ENCODE measurements at regions not wholly inside any gene's neighbourhood (a gene's known extent, or its start where the extent isn't known, plus 50 kb on each side); places are given as distances from the start of the nearest gene placed in this dataset.

DNA sequence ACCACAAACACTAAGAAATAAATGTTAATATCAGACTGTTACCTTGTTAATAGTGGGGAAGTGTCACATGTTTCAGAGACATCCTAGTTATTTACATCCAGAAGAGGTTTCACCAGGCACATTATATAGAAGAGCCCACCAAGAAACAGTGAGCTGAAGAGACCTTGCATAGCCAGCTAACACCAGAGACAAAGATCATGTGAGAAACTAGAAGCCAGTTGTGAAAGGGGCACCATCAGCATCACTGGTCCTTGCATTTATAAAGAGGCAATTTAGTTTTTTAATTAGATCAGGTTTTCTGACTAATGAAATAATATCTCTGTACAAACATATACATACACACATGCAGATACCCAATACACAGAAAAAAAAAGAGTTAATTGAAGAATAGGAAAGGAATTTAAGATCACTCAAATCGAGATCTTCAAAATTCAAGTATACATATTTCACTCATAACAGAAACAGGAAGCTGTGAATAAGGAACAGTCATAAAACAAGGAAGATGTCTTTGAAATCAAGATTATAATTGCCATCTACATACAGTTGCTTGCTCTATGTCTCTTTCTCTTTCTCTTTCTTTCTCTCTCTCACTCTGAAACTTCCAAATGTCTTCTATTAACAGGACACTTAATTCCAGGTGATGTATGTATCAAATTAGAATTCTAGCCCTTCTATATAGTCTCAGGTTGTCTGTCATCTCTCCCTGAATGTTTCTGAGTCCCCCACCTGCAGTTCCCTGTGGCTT, 348.7 kb downstream of the ETS1 start:
- no peak overlapping the region for H3K27ac ChIP-seq (ENCODE audit: low read depth, low read length)
- H3K27me3 ChIP-seq (ENCODE audit: control insufficient read depth, low read length): no peaks in the 10 kb centered on the region
- H3K4me3 ChIP-seq (ENCODE audit: low read length): peak overlapping the region; percentile 5; the same call in 1 of the 2 replicates
- peak overlapping the region; percentile 44 for H3K4me2 ChIP-seq (ENCODE audit: low read length)
- H3K4me1 ChIP-seq (ENCODE audit: control insufficient read depth, low read length): peaks cover 11% of the 10 kb centered on the region
- H3K9me3 ChIP-seq (ENCODE audit: control insufficient read depth, insufficient read depth, low read length): no peaks in the 10 kb centered on the region
- no peak for TF ChIP-seq EZH2phosphoT487 (IDR thresholded peaks at IDR 0.05; ENCODE audit: borderline replicate concordance, low read length)
- TF ChIP-seq, protein P1, sequence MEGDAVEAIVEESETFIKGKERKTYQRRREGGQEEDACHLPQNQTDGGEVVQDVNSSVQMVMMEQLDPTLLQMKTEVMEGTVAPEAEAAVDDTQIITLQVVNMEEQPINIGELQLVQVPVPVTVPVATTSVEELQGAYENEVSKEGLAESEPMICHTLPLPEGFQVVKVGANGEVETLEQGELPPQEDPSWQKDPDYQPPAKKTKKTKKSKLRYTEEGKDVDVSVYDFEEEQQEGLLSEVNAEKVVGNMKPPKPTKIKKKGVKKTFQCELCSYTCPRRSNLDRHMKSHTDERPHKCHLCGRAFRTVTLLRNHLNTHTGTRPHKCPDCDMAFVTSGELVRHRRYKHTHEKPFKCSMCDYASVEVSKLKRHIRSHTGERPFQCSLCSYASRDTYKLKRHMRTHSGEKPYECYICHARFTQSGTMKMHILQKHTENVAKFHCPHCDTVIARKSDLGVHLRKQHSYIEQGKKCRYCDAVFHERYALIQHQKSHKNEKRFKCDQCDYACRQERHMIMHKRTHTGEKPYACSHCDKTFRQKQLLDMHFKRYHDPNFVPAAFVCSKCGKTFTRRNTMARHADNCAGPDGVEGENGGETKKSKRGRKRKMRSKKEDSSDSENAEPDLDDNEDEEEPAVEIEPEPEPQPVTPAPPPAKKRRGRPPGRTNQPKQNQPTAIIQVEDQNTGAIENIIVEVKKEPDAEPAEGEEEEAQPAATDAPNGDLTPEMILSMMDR (IDR thresholded peaks at IDR 0.05; ENCODE audit: low read depth, low read length, poor library complexity, severe bottlenecking): no peak
- H3K79me2 ChIP-seq (ENCODE audit: control insufficient read depth, low read length): no peaks in the 10 kb centered on the region
- no peaks in the 10 kb centered on the region for H3K9me2 ChIP-seq (replicated peaks; ENCODE audit: control insufficient read depth, low read length)
- no peaks in the 10 kb centered on the region for H3F3A ChIP-seq (ENCODE audit: control insufficient read depth, insufficient read depth)
- no peaks in the 10 kb centered on the region for H4K20me1 ChIP-seq (ENCODE audit: control insufficient read depth, insufficient read depth, low read depth, low read length)
- H3K36me3 ChIP-seq (ENCODE audit: control insufficient read depth, low read length): no peaks in the 10 kb centered on the region

DNA sequence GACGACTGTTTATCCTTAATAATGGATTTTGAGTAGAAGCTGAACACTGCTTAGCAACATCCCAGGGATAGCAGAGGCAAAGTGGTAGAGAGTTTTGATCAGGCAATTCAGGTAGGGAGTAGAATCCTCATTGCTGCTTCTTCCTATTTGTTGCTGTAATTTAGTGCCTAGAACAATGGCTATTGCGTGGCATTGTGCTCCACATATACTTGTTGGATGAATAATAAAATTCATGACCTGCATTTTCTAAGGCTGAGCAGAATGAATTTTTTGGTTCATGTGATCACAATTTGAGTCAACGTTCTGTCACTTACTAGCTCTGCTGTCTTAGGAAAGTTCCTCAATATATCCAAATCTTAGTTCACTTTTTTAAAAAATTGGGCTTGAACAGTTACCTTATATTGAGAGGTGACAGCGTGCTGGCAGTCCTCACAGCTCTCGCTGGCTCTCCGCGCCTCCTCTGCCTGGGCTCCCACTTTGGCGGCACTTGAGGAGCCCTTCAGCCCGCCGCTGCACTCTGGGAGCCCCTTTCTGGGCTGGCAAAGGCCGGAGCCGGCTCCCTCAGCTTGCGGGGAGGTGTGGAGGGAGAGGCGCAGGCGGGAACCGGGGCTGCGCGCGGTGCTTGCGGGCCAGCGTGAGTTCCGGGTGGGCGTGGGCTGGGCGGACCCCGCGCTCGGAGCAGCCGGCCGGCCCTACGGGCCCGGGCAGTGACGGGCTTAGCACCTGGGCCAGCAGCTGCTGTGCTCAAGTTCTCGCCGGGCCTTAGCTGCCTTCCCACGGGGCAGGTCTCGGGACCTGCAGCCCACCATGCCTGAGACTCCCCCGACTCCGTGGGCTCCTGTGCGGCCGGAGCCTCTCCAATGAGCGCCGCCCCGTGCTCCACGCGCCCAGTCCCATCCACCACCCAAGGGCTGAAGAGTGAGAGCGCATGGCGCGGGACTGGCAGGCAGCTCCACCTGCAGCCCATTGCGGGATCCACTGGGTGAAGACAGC, 350.6 kb downstream of the ETS1 start:
- TF ChIP-seq, protein P1 (IDR thresholded peaks at IDR 0.05; ENCODE audit: low read depth, low read length, poor library complexity, severe bottlenecking): no peak
- no peak for TF ChIP-seq EZH2phosphoT487 (IDR thresholded peaks at IDR 0.05; ENCODE audit: borderline replicate concordance, low read length)
- no peak overlapping the region for H3K27ac ChIP-seq (ENCODE audit: low read depth, low read length)
- no peaks in the 10 kb centered on the region for H3K36me3 ChIP-seq (ENCODE audit: control insufficient read depth, low read length)
- H3F3A ChIP-seq (ENCODE audit: control insufficient read depth, insufficient read depth): no peaks in the 10 kb centered on the region
- H3K4me2 ChIP-seq (ENCODE audit: low read length): no peak overlapping the region
- no peak overlapping the region for H3K4me3 ChIP-seq (ENCODE audit: low read length)
- no peaks in the 10 kb centered on the region for H3K79me2 ChIP-seq (ENCODE audit: control insufficient read depth, low read length)
- H3K4me1 ChIP-seq (ENCODE audit: control insufficient read depth, low read length): peaks cover 11% of the 10 kb centered on the region
- no peaks in the 10 kb centered on the region for H3K27me3 ChIP-seq (ENCODE audit: control insufficient read depth, low read length)
- no peaks in the 10 kb centered on the region for H4K20me1 ChIP-seq (ENCODE audit: control insufficient read depth, insufficient read depth, low read depth, low read length)
- H3K9me2 ChIP-seq (replicated peaks; ENCODE audit: control insufficient read depth, low read length): no peaks in the 10 kb centered on the region
- H3K9me3 ChIP-seq (ENCODE audit: control insufficient read depth, insufficient read depth, low read length): no peaks in the 10 kb centered on the region

DNA sequence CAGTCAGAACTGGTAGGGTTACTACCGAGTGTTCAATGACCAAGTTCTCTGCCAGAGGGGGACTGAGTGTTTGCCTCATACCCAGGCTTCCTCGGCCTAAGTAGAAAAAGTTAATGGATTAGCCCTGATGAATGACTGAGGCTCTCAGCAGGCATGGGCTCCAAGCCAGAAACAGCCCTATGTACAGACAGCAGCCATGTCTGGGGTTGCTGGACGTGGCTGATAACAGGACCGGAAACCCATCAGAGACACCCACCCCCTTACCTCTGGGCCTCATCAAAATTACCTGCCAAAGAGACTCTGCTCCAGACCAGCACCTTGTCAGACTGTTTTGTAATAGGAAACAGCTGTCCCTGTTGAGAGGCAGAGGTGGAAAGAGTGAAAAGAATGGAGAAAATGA, 351.4 kb downstream of the ETS1 start:
- no peak for TF ChIP-seq EZH2phosphoT487 (IDR thresholded peaks at IDR 0.05; ENCODE audit: borderline replicate concordance, low read length)
- TF ChIP-seq, protein P1 (IDR thresholded peaks at IDR 0.05; ENCODE audit: low read depth, low read length, poor library complexity, severe bottlenecking): no peak
- Histone ChIP-seq H3K36me3 (ENCODE audit: control insufficient read depth, low read length) (no peaks in the 10 kb centered on the region), H3K27ac (ENCODE audit: low read depth, low read length) (no peak overlapping the region), H3K4me3 (ENCODE audit: low read length) (no peak overlapping the region), H3F3A (ENCODE audit: control insufficient read depth, insufficient read depth) (no peaks in the 10 kb centered on the region), H3K4me1 (ENCODE audit: control insufficient read depth, low read length) (peaks cover 11% of the 10 kb centered on the region), H3K4me2 (ENCODE audit: low read length) (no peak overlapping the region), H3K27me3 (ENCODE audit: control insufficient read depth, low read length) (no peaks in the 10 kb centered on the region), H3K9me3 (ENCODE audit: control insufficient read depth, insufficient read depth, low read length) (no peaks in the 10 kb centered on the region), H3K79me2 (ENCODE audit: control insufficient read depth, low read length) (no peaks in the 10 kb centered on the region), H3K9me2 (replicated peaks; ENCODE audit: control insufficient read depth, low read length) (no peaks in the 10 kb centered on the region), H4K20me1 (ENCODE audit: control insufficient read depth, insufficient read depth, low read depth, low read length) (no peaks in the 10 kb centered on the region)

All from DOHH2 (cell line).